ENCODE measurements at regions not wholly inside any gene's neighbourhood (a gene's known extent, or its start where the extent isn't known, plus 50 kb on each side); places are given as distances from the start of the nearest gene placed in this dataset.

GRCh38 chr4:77430847-77431246 is 174.8 kb upstream of the CXCL13 start:
- TF ChIP-seq CTCF (conservative IDR thresholded peaks at IDR 0.05; ENCODE audit: low read length): peak; percentile 46
- TF ChIP-seq EZH2phosphoT487 (IDR thresholded peaks at IDR 0.05; ENCODE audit: borderline replicate concordance): no peak
- no peak overlapping the region for H2AFZ ChIP-seq (ENCODE audit: low read length)
- no peaks in the 10 kb centered on the region for H4K20me1 ChIP-seq (ENCODE audit: insufficient read depth, low read length, poor library complexity, severe bottlenecking)
- no peak overlapping the region for H3K9ac ChIP-seq (ENCODE audit: low read depth, low read length, poor library complexity, severe bottlenecking)
- no peaks in the 10 kb centered on the region for H3K4me1 ChIP-seq (ENCODE audit: insufficient read depth, low read length, poor library complexity, severe bottlenecking)
- H3K4me2 ChIP-seq (ENCODE audit: low read depth, low read length, poor library complexity, severe bottlenecking): no peak overlapping the region
- H3K9me2 ChIP-seq (replicated peaks; ENCODE audit: low read depth, low read length): no peaks in the 10 kb centered on the region
- no peaks in the 10 kb centered on the region for H3K36me3 ChIP-seq (ENCODE audit: insufficient read depth, low read length)
- no peaks in the 10 kb centered on the region for H3K79me2 ChIP-seq (ENCODE audit: insufficient read depth, low read length)
- no peaks in the 10 kb centered on the region for H3F3A ChIP-seq (ENCODE audit: low read depth)
- no peak overlapping the region for H3K4me3 ChIP-seq (ENCODE audit: low read length, poor library complexity, severe bottlenecking)
- no peaks in the 10 kb centered on the region for H3K9me3 ChIP-seq (ENCODE audit: insufficient read depth, low read depth, low read length)
- peaks cover 39% of the 10 kb centered on the region for H3K27me3 ChIP-seq (ENCODE audit: insufficient read depth, low read length, poor library complexity, severe bottlenecking)

GRCh38 chr4:77431546-77431945 is 174.1 kb upstream of the CXCL13 start:
- Histone ChIP-seq H4K20me1 (ENCODE audit: insufficient read depth, low read length, poor library complexity, severe bottlenecking) (no peaks in the 10 kb centered on the region), H3F3A (ENCODE audit: low read depth) (no peaks in the 10 kb centered on the region), H3K27me3 (ENCODE audit: insufficient read depth, low read length, poor library complexity, severe bottlenecking) (peaks cover 33% of the 10 kb centered on the region), H3K9me2 (replicated peaks; ENCODE audit: low read depth, low read length) (no peaks in the 10 kb centered on the region), H3K9me3 (ENCODE audit: insufficient read depth, low read depth, low read length) (no peaks in the 10 kb centered on the region), H2AFZ (ENCODE audit: low read length) (no peak overlapping the region), H3K4me2 (ENCODE audit: low read depth, low read length, poor library complexity, severe bottlenecking) (no peak overlapping the region), H3K9ac (ENCODE audit: low read depth, low read length, poor library complexity, severe bottlenecking) (no peak overlapping the region), H3K36me3 (ENCODE audit: insufficient read depth, low read length) (no peaks in the 10 kb centered on the region), H3K4me3 (ENCODE audit: low read length, poor library complexity, severe bottlenecking) (no peak overlapping the region), H3K4me1 (ENCODE audit: insufficient read depth, low read length, poor library complexity, severe bottlenecking) (no peaks in the 10 kb centered on the region), H3K79me2 (ENCODE audit: insufficient read depth, low read length) (no peaks in the 10 kb centered on the region)
- TF ChIP-seq CTCF (conservative IDR thresholded peaks at IDR 0.05; ENCODE audit: low read length) (no peak), EZH2phosphoT487 (IDR thresholded peaks at IDR 0.05; ENCODE audit: borderline replicate concordance) (no peak)

GRCh38 chr4:77432717-77433417 is 172.8 kb upstream of the CXCL13 start:
- H2AFZ ChIP-seq (ENCODE audit: low read length): peak overlapping the region; percentile 88
- H3F3A ChIP-seq (ENCODE audit: low read depth): no peaks in the 10 kb centered on the region
- TF ChIP-seq EZH2phosphoT487 (IDR thresholded peaks at IDR 0.05; ENCODE audit: borderline replicate concordance) (no peak), CTCF (conservative IDR thresholded peaks at IDR 0.05; ENCODE audit: low read length) (peak; percentile 77)
- no peaks in the 10 kb centered on the region for H4K20me1 ChIP-seq (ENCODE audit: insufficient read depth, low read length, poor library complexity, severe bottlenecking)
- H3K4me3 ChIP-seq (ENCODE audit: low read length, poor library complexity, severe bottlenecking): peak overlapping the region; percentile 67
- peak overlapping the region; percentile 38 for H3K9ac ChIP-seq (ENCODE audit: low read depth, low read length, poor library complexity, severe bottlenecking)
- no peaks in the 10 kb centered on the region for H3K4me1 ChIP-seq (ENCODE audit: insufficient read depth, low read length, poor library complexity, severe bottlenecking)
- peak overlapping the region; percentile 83 for H3K4me2 ChIP-seq (ENCODE audit: low read depth, low read length, poor library complexity, severe bottlenecking)
- H3K79me2 ChIP-seq (ENCODE audit: insufficient read depth, low read length): no peaks in the 10 kb centered on the region
- H3K9me3 ChIP-seq (ENCODE audit: insufficient read depth, low read depth, low read length): no peaks in the 10 kb centered on the region
- H3K9me2 ChIP-seq (replicated peaks; ENCODE audit: low read depth, low read length): no peaks in the 10 kb centered on the region
- no peaks in the 10 kb centered on the region for H3K36me3 ChIP-seq (ENCODE audit: insufficient read depth, low read length)
- H3K27me3 ChIP-seq (ENCODE audit: insufficient read depth, low read length, poor library complexity, severe bottlenecking): peaks cover 21% of the 10 kb centered on the region

Measured in Loucy (cell line).